Activated T-helper 2 cell treated with anti-CD3 and anti-CD28 coated beads, Interferon-gamma antibody, Interleukin-2, Interleukin-4, amounts not matched to agents 10 μg/mL and 5 μg/mL and 100 μg/mL, durations not matched to agents 14 hours and 24 hours and 36 hours (primary cell): ENCODE measurements at regions not wholly inside any gene's neighbourhood (a gene's known extent, or its start where the extent isn't known, plus 50 kb on each side); places are given as distances from the start of the nearest gene placed in this dataset.
A peak's percentile ranks its signal among the peaks of the same experiment; 100 is the strongest.
"Not testable (repeated sequence)": the region's sequence is repeated elsewhere in the genome, so short reads cannot be mapped to it uniquely, and the experiment has no call there.

Source experiments
- DNase-seq: peaks from one replicate; pipeline ENCODE4 v3.0.0; 2021; ENCODE audit warnings: low spot score
- H3K27ac Mint-ChIP-seq: one replicate; pipeline ENCODE4 v1.8.0; 2021; ENCODE audit warnings: mixed read lengths
- H3K27me3 Mint-ChIP-seq: one replicate; pipeline ENCODE4 v1.8.0; 2021; ENCODE audit warnings: low read depth, mixed read lengths
- H3K36me3 Mint-ChIP-seq: one replicate; pipeline ENCODE4 v1.8.0; 2021; ENCODE audit warnings: low read depth, mixed read lengths
- H3K4me1 Mint-ChIP-seq: one replicate; pipeline ENCODE4 v1.8.0; 2021; ENCODE audit warnings: low read depth, mixed read lengths
- H3K4me3 Mint-ChIP-seq: one replicate; pipeline ENCODE4 v1.8.0; 2021; ENCODE audit warnings: low read depth, mild to moderate bottlenecking, moderate library complexity, mixed read lengths
- H3K9me3 Mint-ChIP-seq: one replicate; pipeline ENCODE4 v1.8.0; 2021; ENCODE audit warnings: mixed read lengths
- intact Hi-C: fragments of 100-400 bp; cut with micrococcal nuclease; formaldehyde crosslinking; loops from one replicate; pipeline ENCODE4 v1.15.1; 2023

- H3K36me3 Mint-ChIP-seq, H3K9me3 Mint-ChIP-seq, DNase-seq, H3K27me3 Mint-ChIP-seq, H3K27ac Mint-ChIP-seq, H3K4me3 Mint-ChIP-seq, H3K4me1 Mint-ChIP-seq, intact Hi-C loops: not testable (repeated sequence)
These were observed 291.7 kb upstream of the ZNF322 start for GRCh38 chr6:26951211-26951610.

GRCh38 chr6:26956078-26956600, 291.4 kb upstream of the PRSS16 start:
- intact Hi-C loops, H3K4me1 Mint-ChIP-seq, H3K36me3 Mint-ChIP-seq, H3K9me3 Mint-ChIP-seq, H3K27me3 Mint-ChIP-seq: not testable (repeated sequence)
- Mint-ChIP-seq H3K4me3 (peak overlapping the region; percentile 86), H3K27ac (peak overlapping the region; percentile 89)
- DNase-seq = peak; percentile 65

GRCh38 chr6:26956601-26957184, 290.8 kb upstream of the PRSS16 start:
- DNase-seq = peak; percentile 78
- Mint-ChIP-seq H3K4me3 (peak overlapping the region; percentile 86), H3K27ac (peak overlapping the region; percentile 46)
- H3K36me3 Mint-ChIP-seq, H3K4me1 Mint-ChIP-seq, intact Hi-C loops, H3K9me3 Mint-ChIP-seq, H3K27me3 Mint-ChIP-seq: not testable (repeated sequence)

- H3K9me3 Mint-ChIP-seq, intact Hi-C loops, DNase-seq, H3K27me3 Mint-ChIP-seq, H3K36me3 Mint-ChIP-seq, H3K4me1 Mint-ChIP-seq: not testable (repeated sequence)
- peak overlapping the region; percentile 24 for H3K27ac Mint-ChIP-seq
- peak overlapping the region; percentile 83 for H3K4me3 Mint-ChIP-seq
These were observed 289.9 kb upstream of the PRSS16 start for GRCh38 chr6:26957399-26958127.

GRCh38 chr6:26961236-26961635, 286.3 kb upstream of the PRSS16 start:
- H3K36me3 Mint-ChIP-seq, DNase-seq, H3K27ac Mint-ChIP-seq, H3K4me3 Mint-ChIP-seq, intact Hi-C loops, H3K4me1 Mint-ChIP-seq, H3K9me3 Mint-ChIP-seq, H3K27me3 Mint-ChIP-seq: not testable (repeated sequence)

- H3K27ac Mint-ChIP-seq = no peak overlapping the region
- intact Hi-C loops = no loop called here
These were observed 245.1 kb upstream of the PRSS16 start for GRCh38 chr6:27002447-27002846.

GRCh38 chr6:27007020-27007419, 240.5 kb upstream of the PRSS16 start:
- Mint-ChIP-seq H3K4me1 (no peaks in the 10 kb centered on the region), H3K27me3 (peaks cover 3% of the 10 kb centered on the region), H3K36me3 (no peaks in the 10 kb centered on the region), H3K9me3 (no peaks in the 10 kb centered on the region), H3K27ac (no peak overlapping the region), H3K4me3 (no peak overlapping the region)
- intact Hi-C loops = no loop called here
- DNase-seq = no peak

More at GRCh38 chr6:27002447-27002846, 245.1 kb upstream of the PRSS16 start:
- no peak for DNase-seq
- Mint-ChIP-seq H3K9me3 (no peaks in the 10 kb centered on the region), H3K4me1 (no peaks in the 10 kb centered on the region), H3K36me3 (no peaks in the 10 kb centered on the region), H3K4me3 (no peak overlapping the region), H3K27me3 (peaks cover 1% of the 10 kb centered on the region)

GRCh38 chr6:27008613-27009012, 238.9 kb upstream of the PRSS16 start:
- intact Hi-C loops, H3K27me3 Mint-ChIP-seq, H3K9me3 Mint-ChIP-seq, H3K36me3 Mint-ChIP-seq, H3K4me3 Mint-ChIP-seq, DNase-seq, H3K27ac Mint-ChIP-seq, H3K4me1 Mint-ChIP-seq: not testable (repeated sequence)

- H3K36me3 Mint-ChIP-seq, H3K27ac Mint-ChIP-seq, intact Hi-C loops, DNase-seq, H3K4me3 Mint-ChIP-seq, H3K4me1 Mint-ChIP-seq, H3K27me3 Mint-ChIP-seq: not testable (repeated sequence)
- peaks cover 19% of the 10 kb centered on the region for H3K9me3 Mint-ChIP-seq
These were observed 233.4 kb upstream of the PRSS16 start for GRCh38 chr6:27014053-27014452.

GRCh38 chr6:27016689-27017088, 230.8 kb upstream of the PRSS16 start:
- H3K36me3 Mint-ChIP-seq = no peaks in the 10 kb centered on the region
- intact Hi-C loops = no loop called here

GRCh38 chr6:27018401-27018800, 229.1 kb upstream of the PRSS16 start:
- H3K4me3 Mint-ChIP-seq, H3K27ac Mint-ChIP-seq, intact Hi-C loops, H3K36me3 Mint-ChIP-seq, DNase-seq, H3K4me1 Mint-ChIP-seq: not testable (repeated sequence)
- Mint-ChIP-seq H3K27me3 (peaks cover 16% of the 10 kb centered on the region), H3K9me3 (peaks cover 22% of the 10 kb centered on the region)

More at GRCh38 chr6:27016689-27017088, 230.8 kb upstream of the PRSS16 start:
- H3K4me1 Mint-ChIP-seq = peaks cover 10% of the 10 kb centered on the region
- no peak for DNase-seq
- H3K27me3 Mint-ChIP-seq = peaks cover 12% of the 10 kb centered on the region
- H3K9me3 Mint-ChIP-seq = peaks cover 22% of the 10 kb centered on the region
- no peak overlapping the region for H3K27ac Mint-ChIP-seq
- no peak overlapping the region for H3K4me3 Mint-ChIP-seq

GRCh38 chr6:27019651-27020552, 227.6 kb upstream of the PRSS16 start:
- intact Hi-C loops = no loop called here
- Mint-ChIP-seq H3K9me3 (peaks cover 17% of the 10 kb centered on the region), H3K4me3 (peak overlapping the region; percentile 77), H3K36me3 (no peaks in the 10 kb centered on the region), H3K4me1 (peaks cover 10% of the 10 kb centered on the region), H3K27me3 (peaks cover 27% of the 10 kb centered on the region), H3K27ac (no peak overlapping the region)
- DNase-seq = peak; percentile 20

- DNase-seq = no peak
- Mint-ChIP-seq H3K9me3 (peaks cover 17% of the 10 kb centered on the region), H3K4me1 (peaks cover 10% of the 10 kb centered on the region)
These were observed 227.0 kb upstream of the PRSS16 start for GRCh38 chr6:27020553-27020880.

More at GRCh38 chr6:27020553-27020880, 227.0 kb upstream of the PRSS16 start:
- no peaks in the 10 kb centered on the region for H3K36me3 Mint-ChIP-seq
- H3K27ac Mint-ChIP-seq = no peak overlapping the region
- intact Hi-C loops = no loop called here
- H3K4me3 Mint-ChIP-seq = peak overlapping the region; percentile 77
- peaks cover 30% of the 10 kb centered on the region for H3K27me3 Mint-ChIP-seq
